ENCODE measurements at regions not wholly inside any gene's neighbourhood (a gene's known extent, or its start where the extent isn't known, plus 50 kb on each side); places are given as distances from the start of the nearest gene placed in this dataset.

GRCh38 chr12:105764216-105764835 is 374.4 kb downstream of the NUAK1 start:
- DNase-seq, result no peak

DNA sequence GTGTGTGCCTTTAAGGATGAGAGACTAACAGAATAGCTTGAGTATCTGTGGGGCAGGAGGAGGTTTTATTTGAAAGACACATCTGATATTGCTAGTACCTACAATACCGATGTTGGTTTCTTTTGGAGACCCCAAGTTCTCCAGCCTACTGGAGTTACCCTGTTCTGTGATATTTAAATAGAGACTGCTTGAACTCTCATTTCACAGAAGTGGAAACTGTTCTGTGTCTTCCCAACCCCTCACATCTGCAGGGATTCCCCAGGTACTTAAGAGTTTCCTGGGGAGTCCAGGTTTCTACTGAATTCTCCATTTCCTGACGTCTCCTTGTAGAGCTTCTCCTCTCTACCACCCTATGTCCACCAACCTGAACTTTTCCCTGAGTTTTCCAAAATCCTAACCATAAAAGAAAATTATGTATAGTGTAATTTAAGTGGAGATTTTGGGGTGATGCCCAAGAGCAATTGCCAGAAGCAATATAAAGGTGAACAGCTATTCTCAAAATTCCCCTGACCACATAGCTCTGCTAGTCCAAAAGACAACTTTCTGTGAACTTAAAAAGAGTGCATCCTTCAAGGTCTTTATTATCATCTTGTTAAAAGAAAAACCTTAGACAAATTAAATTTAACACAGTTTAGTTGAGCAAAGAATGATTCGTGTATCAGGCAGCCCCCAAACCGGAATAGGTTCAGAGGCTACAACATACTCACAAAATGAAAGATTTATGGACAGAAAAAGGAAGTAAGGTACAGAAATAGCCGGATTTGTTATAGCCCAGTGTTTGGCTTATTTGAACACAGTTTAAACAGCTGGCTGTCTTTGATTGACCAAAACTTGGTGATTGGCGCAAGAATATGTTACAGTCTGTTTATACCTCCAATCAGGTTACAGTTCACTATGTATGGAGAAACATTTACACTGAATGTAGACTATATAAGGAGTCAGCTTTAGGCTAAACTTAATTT is 373.4 kb downstream of the NUAK1 start:
- DNase-seq, result no peak

- no peak for DNase-seq
Measured at GRCh38 chr12:105766029-105766428, 372.7 kb downstream of the NUAK1 start.

DNA sequence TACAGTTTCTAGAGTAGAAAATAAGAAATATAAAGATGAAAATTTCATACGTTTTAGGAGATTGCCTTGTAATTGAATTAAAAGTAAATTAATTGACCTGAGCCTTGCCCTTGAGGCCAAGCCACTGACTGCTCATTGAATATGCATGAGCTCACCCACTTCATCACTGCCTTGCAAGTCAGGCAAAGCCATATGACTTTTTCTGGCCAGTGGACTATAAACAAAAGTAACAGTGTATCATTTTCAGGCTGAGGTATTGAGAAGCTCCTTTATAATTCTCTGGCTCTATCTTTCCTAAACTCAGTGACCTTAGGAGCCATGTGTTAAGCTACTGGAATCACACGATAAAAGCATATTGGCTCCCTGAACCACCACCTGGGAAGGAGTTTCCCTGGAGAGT is 369.3 kb downstream of the NUAK1 start:
- DNase-seq, result no peak

DNA sequence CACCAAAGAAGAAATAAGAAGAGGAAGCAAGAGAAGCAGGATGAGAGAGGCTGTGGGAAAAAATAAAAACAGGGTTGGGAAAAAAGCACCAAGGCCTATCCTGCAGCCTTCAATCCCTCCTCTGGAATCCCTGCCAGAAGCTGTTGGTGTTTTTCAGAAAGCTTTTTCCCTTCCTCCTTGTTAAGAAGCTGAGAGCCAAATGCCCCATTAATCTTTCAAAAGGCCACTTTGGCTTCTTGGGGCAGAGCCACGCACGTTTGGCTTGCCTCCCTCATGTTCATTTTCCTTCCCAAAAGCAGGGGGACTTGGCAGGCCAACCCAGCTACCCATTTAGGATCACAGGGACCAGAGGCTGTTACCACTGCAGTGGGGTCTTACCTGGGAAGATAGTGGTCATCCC is 365.3 kb downstream of the NUAK1 start:
- no peak for DNase-seq

GRCh38 chr12:105774037-105774436 is 364.7 kb downstream of the NUAK1 start:
- no peak for DNase-seq

GRCh38 chr12:105775343-105775742 is 363.4 kb downstream of the NUAK1 start:
- DNase-seq, result no peak

GRCh38 chr12:105783983-105784947 is 354.5 kb downstream of the NUAK1 start:
- no peak for DNase-seq

DNA sequence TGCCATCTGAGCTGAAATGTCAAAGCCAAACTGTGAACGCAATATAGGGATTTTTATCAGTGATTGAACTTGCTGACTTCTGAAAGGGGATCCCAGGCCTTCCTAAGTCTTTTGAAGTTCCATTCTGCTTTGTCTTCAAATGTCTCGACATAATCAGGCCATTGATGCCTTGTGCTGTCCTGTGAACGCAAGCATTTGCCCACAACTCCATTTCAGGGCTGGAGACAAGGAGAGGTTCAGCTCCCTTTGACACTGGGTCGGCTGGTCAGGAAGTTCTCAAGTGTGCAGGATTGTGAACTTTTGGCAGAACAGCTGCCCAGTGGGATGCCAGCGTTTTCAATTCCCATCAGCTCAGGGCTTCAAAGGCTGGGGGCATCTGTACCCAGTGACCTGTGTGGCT is 345.3 kb downstream of the NUAK1 start:
- DNase-seq, result no peak

DNA sequence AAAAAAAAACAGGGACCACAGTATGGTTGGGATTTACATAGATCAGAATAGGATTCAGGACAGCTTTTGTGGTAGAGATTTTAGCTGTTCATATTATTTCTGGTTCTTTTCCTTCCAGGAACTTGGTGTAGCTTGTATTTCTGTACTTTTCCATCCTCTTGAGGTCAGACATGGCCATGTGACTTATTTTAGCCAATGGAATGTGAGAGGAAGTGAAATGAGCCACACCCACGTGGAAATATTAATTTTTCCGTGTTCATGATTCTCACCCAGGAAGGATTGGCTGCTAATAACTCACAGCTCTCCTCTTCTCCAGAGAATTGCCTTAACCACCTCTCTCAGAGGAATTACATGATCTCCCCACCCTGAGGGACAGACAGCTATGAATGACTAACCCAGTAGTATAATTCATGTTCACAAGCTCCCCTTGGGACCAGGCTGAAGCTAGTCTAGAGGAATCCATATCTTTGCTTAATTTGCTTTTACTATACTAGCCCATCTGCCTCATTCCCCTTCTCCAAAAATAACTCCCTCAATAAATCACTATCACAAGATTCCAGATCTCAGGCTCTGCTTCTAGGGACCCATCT is 340.4 kb downstream of the NUAK1 start:
- no peak for DNase-seq

- DNase-seq, result no peak
Measured at GRCh38 chr12:105799103-105799502, 339.7 kb downstream of the NUAK1 start.

GRCh38 chr12:105801351-105801750 is 337.4 kb downstream of the NUAK1 start:
- DNase-seq, result no peak

DNA sequence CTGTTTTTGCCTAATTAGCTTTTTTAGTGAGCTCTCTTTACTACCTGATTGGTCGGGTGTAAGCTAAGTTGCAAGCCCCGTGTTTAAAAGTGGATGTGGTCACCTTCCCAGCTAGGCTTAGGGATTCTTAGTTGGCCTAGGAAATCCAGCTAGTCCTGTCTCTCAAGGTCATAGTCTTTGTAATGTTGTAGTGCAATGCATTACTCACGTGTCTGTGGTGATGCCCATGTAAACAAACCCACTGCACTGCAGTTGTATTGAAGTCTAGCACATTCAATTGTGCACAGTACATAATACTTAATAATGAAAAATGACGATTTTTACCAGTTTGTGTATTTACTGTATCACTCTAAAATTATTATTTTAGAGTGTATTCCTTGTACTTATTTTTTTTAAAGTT is 335.5 kb downstream of the NUAK1 start:
- DNase-seq, result no peak

- no peak for DNase-seq
Measured at GRCh38 chr12:105804591-105805265, 334.0 kb downstream of the NUAK1 start.

DNA sequence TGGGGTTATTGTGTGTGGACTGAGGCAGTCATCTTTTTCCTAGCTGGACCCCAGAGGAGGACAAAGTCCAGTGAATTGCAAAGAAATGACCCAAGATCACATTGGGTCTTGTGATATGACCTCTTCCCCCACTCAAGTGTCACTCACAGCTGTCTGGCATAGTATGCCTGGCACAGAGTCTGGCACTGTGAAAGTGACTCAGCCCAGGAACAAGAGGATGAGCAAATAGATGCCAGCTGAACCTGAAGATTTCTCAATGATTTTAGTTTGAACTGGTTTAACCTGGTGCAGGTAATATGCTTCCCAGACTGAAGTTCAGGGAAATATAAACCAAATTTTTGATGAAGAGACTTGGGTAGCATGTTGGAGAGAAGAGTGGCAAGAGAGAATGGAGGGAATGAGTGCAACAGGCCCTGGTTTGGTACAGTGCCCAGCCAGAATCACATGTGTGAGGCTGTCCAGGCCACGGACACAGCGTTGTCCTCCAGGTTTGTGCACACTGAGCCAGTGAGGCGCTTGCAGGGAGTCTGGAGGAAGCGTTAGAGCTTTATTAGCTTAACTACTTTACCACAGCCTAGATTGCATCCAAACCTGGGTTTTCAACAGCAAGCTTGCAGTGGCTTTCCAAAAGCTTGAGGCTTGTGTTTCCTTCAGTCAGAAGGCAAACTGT is 332.9 kb downstream of the NUAK1 start:
- no peak for DNase-seq

GRCh38 chr12:105806400-105806770 is 332.4 kb downstream of the NUAK1 start:
- no peak for DNase-seq

GRCh38 chr12:105812366-105812765 is 326.4 kb downstream of the NUAK1 start:
- no peak for DNase-seq

DNA sequence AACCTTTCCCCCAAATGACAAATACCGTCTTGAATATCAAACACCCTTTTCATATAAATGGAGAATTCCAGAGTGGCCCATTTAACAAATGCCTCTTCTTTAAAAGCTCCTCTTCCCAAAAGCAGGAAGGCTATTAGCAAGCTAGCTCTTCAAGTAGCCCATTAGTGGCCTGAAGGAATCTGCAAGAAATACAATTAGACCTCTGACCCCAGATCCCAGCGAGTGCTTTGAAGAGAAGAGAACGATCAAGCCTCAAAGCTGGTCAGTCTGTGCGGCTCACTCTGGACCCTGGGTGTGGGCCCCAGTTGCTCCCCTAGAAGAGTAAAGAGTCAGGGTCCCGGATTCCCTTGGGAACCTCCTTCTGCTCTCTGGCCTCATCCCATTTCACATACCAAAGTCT is 325.6 kb downstream of the NUAK1 start:
- DNase-seq, result no peak

GRCh38 chr12:105814283-105814682 is 324.5 kb downstream of the NUAK1 start:
- DNase-seq, result no peak

GRCh38 chr12:105819549-105819948 is 319.2 kb downstream of the NUAK1 start:
- DNase-seq, result no peak

DNA sequence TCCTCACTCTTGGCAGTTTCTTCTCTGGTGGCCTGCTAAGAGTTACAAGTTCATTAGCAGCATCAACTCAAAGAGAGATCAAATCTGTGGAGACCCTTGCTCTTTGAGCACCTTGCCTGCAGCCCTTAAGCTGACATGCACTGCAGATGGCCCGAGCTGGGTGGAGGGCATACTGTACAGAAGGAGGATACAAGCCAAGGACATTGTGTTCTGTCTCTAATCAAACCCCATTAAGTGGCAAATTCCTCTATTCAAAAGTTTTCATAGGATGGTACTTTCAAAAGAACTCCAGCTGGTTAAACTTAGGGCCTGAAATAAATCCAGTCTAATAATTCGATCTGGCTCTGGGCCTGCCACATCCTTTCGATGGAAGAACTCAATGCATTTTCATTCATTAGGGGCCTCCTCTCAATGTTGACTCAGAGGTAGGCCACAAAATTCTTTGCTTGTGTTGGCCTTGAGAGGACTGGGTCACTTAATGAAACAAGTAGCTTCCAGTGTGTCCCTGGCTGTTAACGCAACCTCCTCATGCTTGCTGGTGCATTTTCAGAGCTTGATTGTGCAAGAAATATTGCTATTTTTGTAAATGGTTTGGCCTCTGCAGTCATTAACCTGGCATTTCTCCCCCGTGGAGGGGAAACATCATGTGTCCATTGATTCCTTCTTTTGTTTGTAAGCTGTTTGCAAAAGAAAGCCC is 318.2 kb downstream of the NUAK1 start:
- DNase-seq, result no peak

All from CD4-positive, alpha-beta T cell treated with Interleukin-12 subunit alpha and Interleukin-12 subunit beta, for 1 hour (primary cell).